ENCODE measurements at regions not wholly inside any gene's neighbourhood (a gene's known extent, or its start where the extent isn't known, plus 50 kb on each side); places are given as distances from the start of the nearest gene placed in this dataset.

DNA sequence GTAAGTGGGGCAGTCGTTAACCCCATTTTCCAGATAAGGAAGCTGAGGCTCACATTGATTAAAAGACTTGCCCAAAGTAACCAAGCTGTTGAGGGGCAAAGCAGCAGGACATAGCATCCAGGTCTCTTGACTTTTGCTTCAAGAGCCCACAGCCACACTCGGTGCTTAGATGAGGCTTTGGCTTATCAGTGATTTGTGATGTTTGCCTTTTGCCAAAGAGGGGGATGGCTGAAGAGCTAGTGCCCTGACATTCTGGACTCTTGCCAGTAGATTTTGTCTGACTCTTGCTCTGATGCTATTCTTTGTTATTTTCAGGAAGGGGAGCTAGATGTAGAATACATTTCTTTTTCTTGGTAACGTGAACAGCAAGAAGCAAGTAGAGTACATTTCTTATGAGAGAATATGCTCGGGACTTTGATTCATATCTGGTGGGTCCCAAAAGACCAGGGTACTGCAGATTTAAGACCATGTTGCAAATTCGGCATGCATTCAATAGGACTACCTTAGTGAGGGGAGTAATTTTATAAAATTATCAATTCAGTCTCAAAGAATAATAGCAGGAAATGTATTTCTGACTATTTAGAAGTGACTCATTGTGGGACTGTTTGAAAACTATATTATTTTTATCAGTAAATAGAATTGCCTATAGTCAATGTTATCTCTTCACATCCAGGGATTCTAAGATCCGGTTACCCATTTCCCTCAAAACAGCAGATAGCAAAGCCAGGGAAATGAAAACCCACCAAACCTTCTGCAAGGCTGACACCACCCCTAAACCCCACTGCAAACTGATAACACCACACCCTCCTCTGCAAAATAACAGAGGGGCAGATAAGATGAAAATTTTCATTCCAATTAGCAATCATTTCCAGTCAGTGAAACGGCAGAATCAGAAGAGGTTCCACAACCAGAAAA, 180.0 kb upstream of the BMPER start:
- no peak overlapping the region for H3K27ac ChIP-seq (ENCODE audit: low read length)
- H3K4me3 Mint-ChIP-seq: no peak overlapping the region
- no peaks in the 10 kb centered on the region for H3K9me3 Mint-ChIP-seq
- H3K4me1 Mint-ChIP-seq: peaks cover 9 to 12% of the 10 kb centered on the region in 2 donors
- intact Hi-C loops (cut with micrococcal nuclease): no loop called here
- no peaks in the 10 kb centered on the region for H3K4me1 ChIP-seq (ENCODE audit: control insufficient read depth, insufficient read depth, low read length)
- H3K9me3 ChIP-seq (ENCODE audit: control insufficient read depth, insufficient read depth, low read length): no peaks in the 10 kb centered on the region
- H3K36me3 Mint-ChIP-seq: no peaks in the 10 kb centered on the region
- no peaks in the 10 kb centered on the region for H3K36me3 ChIP-seq (ENCODE audit: control insufficient read depth, insufficient read depth, low read length)
- H3K27me3 Mint-ChIP-seq (ENCODE audit: low read depth in 2 of 2): no peaks in the 10 kb centered on the region
- WGBS (ENCODE audit: insufficient coverage): 83% methylated on average over 7 of the region's 7 CpGs
- H3K4me3 ChIP-seq (ENCODE audit: low read length): no peak overlapping the region
- no peaks in the 10 kb centered on the region for H3K27me3 ChIP-seq (ENCODE audit: control insufficient read depth, insufficient read depth, low read length)
- no peak for TF ChIP-seq CTCF (IDR thresholded peaks at IDR 0.05)
- H3K27ac Mint-ChIP-seq: no peak overlapping the region
- DNase-seq: no peak
- ATAC-seq: no peak

DNA sequence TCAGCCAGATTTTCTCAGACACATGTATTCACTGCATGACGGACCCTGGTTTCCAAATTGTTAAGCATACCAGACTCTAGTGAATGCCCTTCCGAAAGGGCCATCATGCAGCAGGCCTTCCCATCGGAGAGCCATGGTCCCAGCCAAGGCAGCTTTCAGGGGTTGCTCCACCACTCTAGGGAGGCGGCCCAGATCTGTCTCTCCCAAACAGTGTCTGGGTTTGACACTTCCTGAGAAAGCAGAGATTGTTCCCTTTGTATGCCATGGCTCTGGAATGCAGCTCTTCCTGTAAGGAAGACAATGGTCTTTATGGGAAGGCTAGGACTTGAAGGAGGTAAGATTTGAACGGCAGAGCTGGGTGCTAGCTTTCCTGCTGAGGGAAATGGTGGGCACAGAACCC, 178.8 kb upstream of the BMPER start:
- ATAC-seq (no peak), DNase-seq (no peak)
- WGBS (ENCODE audit: insufficient coverage): 83% methylated on average over 5 of the region's 5 CpGs
- no peak overlapping the region for H3K4me3 Mint-ChIP-seq
- Histone ChIP-seq H3K27me3 (ENCODE audit: control insufficient read depth, insufficient read depth, low read length) (no peaks in the 10 kb centered on the region), H3K36me3 (ENCODE audit: control insufficient read depth, insufficient read depth, low read length) (no peaks in the 10 kb centered on the region), H3K9me3 (ENCODE audit: control insufficient read depth, insufficient read depth, low read length) (no peaks in the 10 kb centered on the region), H3K4me3 (ENCODE audit: low read length) (no peak overlapping the region), H3K4me1 (ENCODE audit: control insufficient read depth, insufficient read depth, low read length) (no peaks in the 10 kb centered on the region), H3K27ac (ENCODE audit: low read length) (no peak overlapping the region)
- intact Hi-C loops (cut with micrococcal nuclease): no loop called here
- no peaks in the 10 kb centered on the region for H3K36me3 Mint-ChIP-seq
- no peak for TF ChIP-seq CTCF (IDR thresholded peaks at IDR 0.05)
- no peaks in the 10 kb centered on the region for H3K9me3 Mint-ChIP-seq
- H3K4me1 Mint-ChIP-seq: peaks cover 18 to 22% of the 10 kb centered on the region in 2 donors
- no peak overlapping the region for H3K27ac Mint-ChIP-seq
- H3K27me3 Mint-ChIP-seq (ENCODE audit: low read depth in 2 of 2): no peaks in the 10 kb centered on the region

- H3K4me3 ChIP-seq (ENCODE audit: low read length): no peak overlapping the region
- Mint-ChIP-seq H3K27me3 (ENCODE audit: low read depth in 2 of 2) (no peaks in the 10 kb centered on the region), H3K9me3 (no peaks in the 10 kb centered on the region), H3K4me1 (peaks cover 24 to 27% of the 10 kb centered on the region in 2 donors), H3K4me3 (no peak overlapping the region), H3K27ac (no peak overlapping the region), H3K36me3 (no peaks in the 10 kb centered on the region)
- H3K27me3 ChIP-seq (ENCODE audit: control insufficient read depth, insufficient read depth, low read length): no peaks in the 10 kb centered on the region
- 82% methylated on average over 11 of the region's 11 CpGs for WGBS (ENCODE audit: insufficient coverage)
- ATAC-seq: no peak
- no peaks in the 10 kb centered on the region for H3K36me3 ChIP-seq (ENCODE audit: control insufficient read depth, insufficient read depth, low read length)
- no peaks in the 10 kb centered on the region for H3K9me3 ChIP-seq (ENCODE audit: control insufficient read depth, insufficient read depth, low read length)
- intact Hi-C loops (cut with micrococcal nuclease): no loop called here
- no peaks in the 10 kb centered on the region for H3K4me1 ChIP-seq (ENCODE audit: control insufficient read depth, insufficient read depth, low read length)
- no peak for TF ChIP-seq CTCF (IDR thresholded peaks at IDR 0.05)
- H3K27ac ChIP-seq (ENCODE audit: low read length): no peak overlapping the region
- no peak for DNase-seq
Observed at GRCh38 chr7:33727315-33727714, 178.0 kb upstream of the BMPER start.

Measured in natural killer cell (primary cell).